Stimulated activated CD8-positive, alpha-beta memory T cell treated with anti-CD3 and anti-CD28 coated beads, Interleukin-7, amount 100 ng/mL, for 4 hours (primary cell): ENCODE measurements at regions not wholly inside any gene's neighbourhood (a gene's known extent, or its start where the extent isn't known, plus 50 kb on each side); places are given as distances from the start of the nearest gene placed in this dataset.

Source experiments
- DNase-seq, 2 donors: peaks; one replicate each; pipeline ENCODE4 v3.0.0-alpha.2; 2020; ENCODE audit warnings: low read depth in 2 of 2

- no peak for DNase-seq
Observed at GRCh38 chr15:31554261-31554660, 227.6 kb downstream of the KLF13 start.

GRCh38 chr15:31555022-31555421, 228.4 kb downstream of the KLF13 start:
- DNase-seq = no peak

GRCh38 chr15:31556494-31557150, 230.0 kb downstream of the KLF13 start:
- no peak for DNase-seq

- no peak for DNase-seq
Observed at GRCh38 chr15:31557899-31558298, 231.3 kb downstream of the KLF13 start.

GRCh38 chr15:31558840-31559239, 232.2 kb downstream of the KLF13 start:
- no peak for DNase-seq

GRCh38 chr15:31559786-31560185, 233.2 kb downstream of the KLF13 start:
- DNase-seq = no peak

- no peak for DNase-seq
Observed at GRCh38 chr15:31560643-31561042, 234.0 kb downstream of the KLF13 start.

GRCh38 chr15:31561156-31561555, 234.5 kb downstream of the KLF13 start:
- no peak for DNase-seq

- DNase-seq = no peak
Observed at GRCh38 chr15:31563001-31563400, 236.4 kb downstream of the KLF13 start.

- DNase-seq = no peak
Observed at GRCh38 chr15:31563421-31563820, 236.8 kb downstream of the KLF13 start.

GRCh38 chr15:31567861-31568260, 241.2 kb downstream of the KLF13 start:
- no peak for DNase-seq

- DNase-seq = no peak
Observed at GRCh38 chr15:31569836-31570235, 243.2 kb downstream of the KLF13 start.

GRCh38 chr15:31570591-31570990, 244.0 kb downstream of the KLF13 start:
- no peak for DNase-seq

- no peak for DNase-seq
Observed at GRCh38 chr15:31571676-31572075, 245.0 kb downstream of the KLF13 start.

GRCh38 chr15:31573759-31574158, 247.1 kb downstream of the KLF13 start:
- DNase-seq = no peak

- no peak for DNase-seq
Observed at GRCh38 chr15:31574766-31575165, 248.1 kb downstream of the KLF13 start.

GRCh38 chr15:31577108-31577507, 250.5 kb downstream of the KLF13 start:
- no peak for DNase-seq

- no peak for DNase-seq
Observed at GRCh38 chr15:31579282-31579681, 252.6 kb downstream of the KLF13 start.

GRCh38 chr15:31579976-31580375, 253.3 kb downstream of the KLF13 start:
- DNase-seq = no peak

- DNase-seq = no peak
Observed at GRCh38 chr15:31584195-31584594, 257.6 kb downstream of the KLF13 start.

- DNase-seq = no peak
Observed at GRCh38 chr15:31585240-31585639, 258.6 kb downstream of the KLF13 start.

- DNase-seq = no peak
Observed at GRCh38 chr15:31586841-31587240, 260.2 kb downstream of the KLF13 start.

GRCh38 chr15:31587583-31587982, 260.9 kb downstream of the KLF13 start:
- DNase-seq = no peak

- DNase-seq = no peak
Observed at GRCh38 chr15:31590609-31591008, 264.0 kb downstream of the KLF13 start.
